ENCODE measurements at regions not wholly inside any gene's neighbourhood (a gene's known extent, or its start where the extent isn't known, plus 50 kb on each side); places are given as distances from the start of the nearest gene placed in this dataset.
A peak's percentile ranks its signal among the peaks of the same experiment; 100 is the strongest.
"Not testable (repeated sequence)": the region's sequence is repeated elsewhere in the genome, so short reads cannot be mapped to it uniquely, and the experiment has no call there.

- Histone ChIP-seq H3K27me3 (ENCODE audit: control insufficient read depth, insufficient read depth, low read length) (no peaks in the 10 kb centered on the region), H3K9me3 (ENCODE audit: control insufficient read depth in 2 of 3, insufficient read depth in 1 of 3, low read length in 3 of 3) (no peaks in the 10 kb centered on the region), H3K27ac (ENCODE audit: low read depth in 2 of 2, low read length in 2 of 2) (no peak overlapping the region), H3K4me1 (ENCODE audit: control insufficient read depth in 2 of 3, insufficient read depth in 2 of 3, low read depth in 1 of 3, low read length in 3 of 3) (no peaks in the 10 kb centered on the region), H3K9ac (ENCODE audit: low read length in 3 of 3) (no peak overlapping the region), H3K36me3 (ENCODE audit: control insufficient read depth in 2 of 3, insufficient read depth in 3 of 3, low read length in 3 of 3) (no peaks in the 10 kb centered on the region), H3K4me3 (ENCODE audit: low read length in 3 of 3) (no peak overlapping the region)
- FAIRE-seq (no peak), DNase-seq (no peak)
- intact Hi-C loops (cut with DNase I): no loop called here
- TF ChIP-seq CTCF (IDR thresholded peaks at IDR 0.05; ENCODE audit: borderline replicate concordance, extremely low read depth, insufficient read depth): no peak
Measured at GRCh38 chr4:54837576-54838140, 179.9 kb downstream of the KIT start.

- intact Hi-C loops (cut with DNase I); H3K27me3 ChIP-seq (ENCODE audit: control insufficient read depth, insufficient read depth, low read length); H3K4me3 ChIP-seq (ENCODE audit: low read length in 3 of 3); DNase-seq; H3K27ac ChIP-seq (ENCODE audit: low read depth in 2 of 2, low read length in 2 of 2); H3K36me3 ChIP-seq (ENCODE audit: control insufficient read depth in 2 of 3, insufficient read depth in 3 of 3, low read length in 3 of 3); FAIRE-seq; H3K4me1 ChIP-seq (ENCODE audit: control insufficient read depth in 2 of 3, insufficient read depth in 2 of 3, low read depth in 1 of 3, low read length in 3 of 3); H3K9me3 ChIP-seq (ENCODE audit: control insufficient read depth in 2 of 3, insufficient read depth in 1 of 3, low read length in 3 of 3); H3K9ac ChIP-seq (ENCODE audit: low read length in 3 of 3): not testable (repeated sequence)
Measured at GRCh38 chr4:54828361-54828760, 170.6 kb downstream of the KIT start.

- Histone ChIP-seq H3K4me3 (ENCODE audit: low read length in 3 of 3) (no peak overlapping the region), H3K27me3 (ENCODE audit: control insufficient read depth, insufficient read depth, low read length) (no peaks in the 10 kb centered on the region), H3K36me3 (ENCODE audit: control insufficient read depth in 2 of 3, insufficient read depth in 3 of 3, low read length in 3 of 3) (no peaks in the 10 kb centered on the region), H3K9ac (ENCODE audit: low read length in 3 of 3) (no peak overlapping the region), H3K4me1 (ENCODE audit: control insufficient read depth in 2 of 3, insufficient read depth in 2 of 3, low read depth in 1 of 3, low read length in 3 of 3) (no peaks in the 10 kb centered on the region), H3K9me3 (ENCODE audit: control insufficient read depth in 2 of 3, insufficient read depth in 1 of 3, low read length in 3 of 3) (no peaks in the 10 kb centered on the region), H3K27ac (ENCODE audit: low read depth in 2 of 2, low read length in 2 of 2) (no peak overlapping the region)
- intact Hi-C loops (cut with DNase I): no loop called here
- DNase-seq (peak in 2 of 5 donors; percentile 26 to 68), FAIRE-seq (no peak)
- TF ChIP-seq CTCF (IDR thresholded peaks at IDR 0.05; ENCODE audit: borderline replicate concordance, extremely low read depth, insufficient read depth): no peak
Measured at GRCh38 chr4:54823616-54824015, 165.9 kb downstream of the KIT start.

- Histone ChIP-seq H3K36me3 (ENCODE audit: control insufficient read depth in 2 of 3, insufficient read depth in 3 of 3, low read length in 3 of 3) (no peaks in the 10 kb centered on the region), H3K27ac (ENCODE audit: low read depth in 2 of 2, low read length in 2 of 2) (no peak overlapping the region), H3K9ac (ENCODE audit: low read length in 3 of 3) (no peak overlapping the region), H3K27me3 (ENCODE audit: control insufficient read depth, insufficient read depth, low read length) (no peaks in the 10 kb centered on the region), H3K9me3 (ENCODE audit: control insufficient read depth in 2 of 3, insufficient read depth in 1 of 3, low read length in 3 of 3) (peaks cover 0 to 3% (median 0%) of the 10 kb centered on the region in 3 donors), H3K4me3 (ENCODE audit: low read length in 3 of 3) (no peak overlapping the region), H3K4me1 (ENCODE audit: control insufficient read depth in 2 of 3, insufficient read depth in 2 of 3, low read depth in 1 of 3, low read length in 3 of 3) (no peaks in the 10 kb centered on the region)
- DNase-seq (peak in 1 of 5 donors; percentile 8), FAIRE-seq (no peak)
- intact Hi-C loops (cut with DNase I): no loop called here
- no peak for TF ChIP-seq CTCF (IDR thresholded peaks at IDR 0.05; ENCODE audit: borderline replicate concordance, extremely low read depth, insufficient read depth)
Measured at GRCh38 chr4:54819034-54819433, 161.3 kb downstream of the KIT start.
